Upper lobe of left lung (tissue), 6 donors: ENCODE measurements at regions not wholly inside any gene's neighbourhood (a gene's known extent, or its start where the extent isn't known, plus 50 kb on each side); places are given as distances from the start of the nearest gene placed in this dataset.

Experiments used
- ATAC-seq, 2 donors: fragments of 200-7000 bp; cut with Tn5 transposase; one replicate each; pipeline ENCODE4 v1.9.1; 2022; ENCODE audit warnings: mild to moderate bottlenecking in 2 of 2, moderate library complexity in 2 of 2; ENCODE audit not compliant: low FRiP score in 2 of 2
- DNase-seq, 2 donors: peaks; one replicate each; pipeline ENCODE4 v3.0.0-alpha.2; 2019 to 2020
- H3K27ac ChIP-seq, 4 donors: fragments of 200-600 bp; sonication (generic); one replicate each; pipeline ENCODE4 v1.5.1; 2016 to 2019
- H3K27me3 ChIP-seq, 4 donors: fragments of 200-600 bp; sonication (generic); one replicate each; pipeline ENCODE4 v1.5.1; 2017 to 2019
- H3K36me3 ChIP-seq, 4 donors: fragments of 200-600 bp; sonication (generic); one replicate each; pipeline ENCODE4 v1.5.1; 2016 to 2019
- H3K4me1 ChIP-seq, 4 donors: fragments of 200-600 bp; sonication (generic); one replicate each; pipeline ENCODE4 v1.5.1; 2018 to 2019
- H3K4me3 ChIP-seq, 4 donors: fragments of 200-600 bp; sonication (generic); one replicate each; pipeline ENCODE4 v1.5.1; 2017 to 2019; ENCODE audit warnings: mild to moderate bottlenecking in 2 of 4, moderate library complexity in 1 of 4
- H3K9me3 ChIP-seq, 4 donors: fragments of 200-600 bp; sonication (generic); one replicate each; pipeline ENCODE4 v1.5.1; 2018 to 2019
- CTCF ChIP-seq, 6 experiments: fragments of 450-650 bp in 4 of 6; fragments of 200-600 bp in 2 of 6; sonication (generic) in 2 of 6; IDR thresholded peaks; one replicate each; pipeline ENCODE4 v1.5.1; 2016 to 2019; ENCODE audit warnings: antibody characterized with exemption in 6 of 6
- EP300 ChIP-seq, 4 donors: sonication (generic); formaldehyde crosslinking; IDR thresholded peaks; one replicate each; pipeline ENCODE4 v1.5.1; 2017; ENCODE audit warnings: antibody characterized with exemption in 4 of 4, control low read depth in 2 of 4
- POLR2A ChIP-seq, 4 donors: fragments of 450-650 bp; IDR thresholded peaks; one replicate each; pipeline ENCODE4 v1.5.1; 2016 to 2017; ENCODE audit warnings: antibody characterized with exemption in 4 of 4, mild to moderate bottlenecking in 2 of 4
- POLR2AphosphoS5 ChIP-seq, 2 donors: sonication (generic); formaldehyde crosslinking; IDR thresholded peaks; one replicate each; pipeline ENCODE4 v1.5.1; 2017; ENCODE audit warnings: antibody characterized with exemption in 2 of 2
- WGBS, 2 donors: methylation state at CpG; one replicate each; pipeline ENCODE4 v1.1.5; 2017 to 2018; 5-methylcytosine and 5-hydroxymethylcytosine counted together
- donor health status: DM: no; HTN: no; CAD: no; lungs with moderate emphysema.
- donor health status: DM: no; HTN: yes; CAD: no; lungs with severe emphysema.

DNA sequence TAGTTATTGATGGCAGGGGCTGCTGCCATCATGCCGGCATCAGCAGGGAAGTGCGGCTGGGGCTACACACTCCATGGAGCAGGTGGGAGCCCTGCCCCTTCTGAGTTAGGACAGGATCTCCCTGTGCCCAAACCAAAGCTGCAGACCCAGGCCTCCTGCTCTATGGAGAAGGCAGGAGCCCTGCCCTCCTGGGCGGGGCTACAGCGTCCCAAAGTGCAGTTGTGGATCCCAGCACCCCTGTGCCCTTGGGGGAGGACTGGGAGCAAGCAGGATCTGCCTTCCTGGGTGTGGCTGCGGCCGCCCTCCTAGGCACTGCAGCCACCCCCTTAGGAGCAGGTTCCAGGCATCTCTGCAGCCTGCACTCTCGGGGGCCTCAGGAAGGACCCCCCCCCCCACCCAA, 1392.4 kb upstream of the SLC39A10 start:
- no peaks in the 10 kb centered on the region for H3K36me3 ChIP-seq
- H3K27ac ChIP-seq: no peak overlapping the region
- TF ChIP-seq EP300 (IDR thresholded peaks at IDR 0.05): no peak
- TF ChIP-seq CTCF (IDR thresholded peaks at IDR 0.05): no peak
- TF ChIP-seq POLR2AphosphoS5 (IDR thresholded peaks at IDR 0.05): no peak
- no peak for TF ChIP-seq POLR2A (IDR thresholded peaks at IDR 0.05)
- DNase-seq: peak in 1 of 2 donors; percentile 30
- H3K27me3 ChIP-seq: no peaks in the 10 kb centered on the region
- H3K4me1 ChIP-seq: no peaks in the 10 kb centered on the region
- no peak overlapping the region for H3K4me3 ChIP-seq
- peak in 1 of 2 donors; percentile 19 for ATAC-seq
- H3K9me3 ChIP-seq: no peaks in the 10 kb centered on the region
- WGBS, 2 donors: 90 to 100% methylated on average over 2 of the region's 7 CpGs

DNA sequence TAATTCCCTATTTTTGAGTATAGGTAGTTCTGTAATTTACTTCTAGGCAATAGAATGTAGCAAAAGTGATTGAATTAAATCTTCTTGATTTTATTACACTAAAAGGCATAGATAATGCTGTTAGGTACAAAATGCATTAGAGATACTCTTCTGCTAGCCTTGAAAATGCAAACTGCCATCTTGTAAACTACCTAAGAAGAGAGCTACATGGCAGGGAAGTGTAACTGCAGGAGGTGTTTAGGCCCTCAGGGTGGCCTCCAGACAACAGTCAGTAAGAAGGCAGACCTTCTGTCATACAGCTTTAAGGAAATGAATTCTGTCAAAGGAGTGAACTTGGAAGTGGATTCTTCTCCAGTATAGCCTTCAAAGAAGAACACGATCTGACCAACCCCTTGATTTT, 1396.8 kb upstream of the SLC39A10 start:
- Histone ChIP-seq H3K27ac (no peak overlapping the region), H3K27me3 (no peaks in the 10 kb centered on the region), H3K4me3 (no peak overlapping the region), H3K9me3 (peaks cover 0 to under 1% (median 0%) of the 10 kb centered on the region in 4 donors), H3K36me3 (no peaks in the 10 kb centered on the region), H3K4me1 (no peaks in the 10 kb centered on the region)
- TF ChIP-seq EP300 (IDR thresholded peaks at IDR 0.05): no peak
- TF ChIP-seq CTCF (IDR thresholded peaks at IDR 0.05): no peak
- TF ChIP-seq POLR2A (IDR thresholded peaks at IDR 0.05): no peak
- no peak for TF ChIP-seq POLR2AphosphoS5 (IDR thresholded peaks at IDR 0.05)
- WGBS, 2 donors: 76 to 86% methylated on average over 1 of the region's 1 CpG
- DNase-seq: no peak
- no peak for ATAC-seq

DNA sequence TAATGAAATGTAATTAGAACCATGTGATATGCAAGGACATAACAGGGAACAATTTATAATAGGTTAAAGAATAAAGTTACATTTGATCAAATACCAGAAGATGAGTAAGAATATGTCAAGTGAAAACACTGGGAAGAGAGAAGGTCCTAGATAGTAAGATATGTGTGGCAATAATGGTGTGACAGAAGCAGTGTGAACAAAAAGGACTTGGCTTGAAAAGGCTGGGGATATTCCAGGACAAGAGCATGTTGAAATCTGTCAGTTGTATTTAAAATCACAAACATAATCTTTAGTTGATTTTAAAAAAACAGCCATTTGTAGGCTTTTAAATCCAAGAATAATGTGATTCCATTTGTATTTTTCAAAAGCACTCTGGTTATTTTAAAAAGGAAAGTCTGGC, 1399.9 kb upstream of the SLC39A10 start:
- no peak for ATAC-seq

GRCh38 chr2:194253528-194254259, 1403.3 kb upstream of the SLC39A10 start:
- WGBS, 2 donors: 86 to 90% methylated on average over 7 of the region's 7 CpGs
- no peaks in the 10 kb centered on the region for H3K4me1 ChIP-seq
- H3K4me3 ChIP-seq: no peak overlapping the region
- no peak overlapping the region for H3K27ac ChIP-seq
- peaks cover 0 to 4% (median 0%) of the 10 kb centered on the region in 4 donors for H3K9me3 ChIP-seq
- DNase-seq (no peak), ATAC-seq (no peak)
- TF ChIP-seq EP300 (IDR thresholded peaks at IDR 0.05) (no peak), POLR2AphosphoS5 (IDR thresholded peaks at IDR 0.05) (no peak), CTCF (IDR thresholded peaks at IDR 0.05) (no peak), POLR2A (IDR thresholded peaks at IDR 0.05) (no peak)
- H3K36me3 ChIP-seq: no peaks in the 10 kb centered on the region
- H3K27me3 ChIP-seq: no peaks in the 10 kb centered on the region

More for the DNA sequence above, 1399.9 kb upstream of the SLC39A10 start:
- peaks cover 0 to 4% (median 0%) of the 10 kb centered on the region in 4 donors for H3K9me3 ChIP-seq
- H3K4me3 ChIP-seq: no peak overlapping the region
- H3K4me1 ChIP-seq: no peaks in the 10 kb centered on the region
- H3K36me3 ChIP-seq: no peaks in the 10 kb centered on the region
- H3K27ac ChIP-seq: no peak overlapping the region
- no peak for DNase-seq
- no peaks in the 10 kb centered on the region for H3K27me3 ChIP-seq
- no peak for TF ChIP-seq CTCF (IDR thresholded peaks at IDR 0.05)
- no peak for TF ChIP-seq EP300 (IDR thresholded peaks at IDR 0.05)
- no peak for TF ChIP-seq POLR2AphosphoS5 (IDR thresholded peaks at IDR 0.05)
- no peak for TF ChIP-seq POLR2A (IDR thresholded peaks at IDR 0.05)

DNA sequence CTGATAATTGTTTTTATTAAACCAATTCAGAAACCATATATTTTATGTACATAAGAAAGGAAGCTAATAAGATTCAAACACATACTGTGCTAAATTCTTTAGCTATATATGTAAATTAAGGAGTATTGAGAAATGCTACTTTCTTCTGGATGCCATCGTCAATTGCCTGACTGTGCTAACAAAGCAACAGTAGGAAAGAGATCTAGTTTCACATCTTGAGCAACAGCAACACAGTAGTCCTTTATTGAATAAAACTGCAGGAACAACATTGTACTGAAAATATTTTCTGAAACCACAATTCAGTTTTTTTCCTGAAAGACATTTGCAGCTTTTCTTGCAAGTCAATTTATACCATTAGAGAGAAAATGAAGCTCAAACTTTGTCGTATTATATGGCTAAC, 1404.9 kb upstream of the SLC39A10 start:
- H3K4me1 ChIP-seq: no peaks in the 10 kb centered on the region
- DNase-seq (no peak), ATAC-seq (no peak)
- TF ChIP-seq POLR2A (IDR thresholded peaks at IDR 0.05) (no peak), EP300 (IDR thresholded peaks at IDR 0.05) (no peak), POLR2AphosphoS5 (IDR thresholded peaks at IDR 0.05) (no peak), CTCF (IDR thresholded peaks at IDR 0.05) (no peak)
- H3K36me3 ChIP-seq: no peaks in the 10 kb centered on the region
- no peaks in the 10 kb centered on the region for H3K27me3 ChIP-seq
- no peak overlapping the region for H3K27ac ChIP-seq
- no peak overlapping the region for H3K4me3 ChIP-seq
- peaks cover 0 to 4% (median 0%) of the 10 kb centered on the region in 4 donors for H3K9me3 ChIP-seq
- WGBS, 2 donors: 82 to 86% methylated on average over 2 of the region's 2 CpGs
